Stimulated activated naive CD8-positive, alpha-beta T cell treated with anti-CD3 and anti-CD28 coated beads, Interleukin-15, amount 100 ng/mL, for 72 hours (primary cell): ENCODE measurements at regions not wholly inside any gene's neighbourhood (a gene's known extent, or its start where the extent isn't known, plus 50 kb on each side); places are given as distances from the start of the nearest gene placed in this dataset.

Experiments used
- ATAC-seq: fragments of 150-1000 bp; cut with Tn5 transposase; 2 replicates; pipeline ENCODE4 v1.10.0; 2021; ENCODE audit warnings: mild to moderate bottlenecking, moderate library complexity
- DNase-seq, 2 donors: peaks; one replicate each; pipeline ENCODE4 v3.0.0; 2021 to 2022
- H3K27ac Mint-ChIP-seq, 2 donors: one replicate each; pipeline ENCODE4 v1.8.0; 2022; ENCODE audit warnings: mild to moderate bottlenecking in 2 of 2, mixed read lengths in 2 of 2, moderate library complexity in 2 of 2
- H3K27me3 Mint-ChIP-seq: one replicate; pipeline ENCODE4 v1.8.0; 2022; ENCODE audit warnings: mixed read lengths
- H3K4me1 Mint-ChIP-seq: one replicate; pipeline ENCODE4 v1.8.0; 2022; ENCODE audit warnings: mild to moderate bottlenecking, mixed read lengths
- H3K4me3 Mint-ChIP-seq, 2 donors: one replicate each; pipeline ENCODE4 v1.8.0; 2022; ENCODE audit warnings: mild to moderate bottlenecking in 2 of 2, mixed read lengths in 2 of 2, moderate library complexity in 1 of 2
- H3K9me3 Mint-ChIP-seq, 2 donors: one replicate each; pipeline ENCODE4 v1.8.0; 2022; ENCODE audit warnings: mixed read lengths in 2 of 2

DNA sequence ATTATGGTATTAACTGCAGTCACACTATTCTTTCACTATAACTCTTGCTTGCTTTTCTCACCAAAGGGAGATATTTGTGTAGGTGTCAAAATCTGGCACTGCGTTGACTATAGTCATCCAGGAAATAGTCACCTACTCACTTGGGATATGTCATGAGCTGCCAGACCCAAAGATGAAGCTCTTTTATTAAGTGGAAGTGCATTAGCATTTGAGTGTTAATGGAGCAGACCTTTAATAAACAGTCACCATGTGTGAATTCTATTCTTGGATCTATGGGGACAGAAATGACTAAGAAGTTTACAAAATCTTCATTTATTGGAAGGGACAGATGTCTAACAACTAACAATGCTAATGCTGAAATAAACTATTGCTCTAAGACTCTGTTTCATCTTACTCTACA lies 130.1 kb upstream of the NEDD9 start:
- Mint-ChIP-seq H3K27ac (peak overlapping the region in 1 of 2 donors; percentile 37), H3K27me3 (no peaks in the 10 kb centered on the region), H3K9me3 (peaks cover 15 to 31% of the 10 kb centered on the region in 2 donors), H3K4me3 (peak overlapping the region in 1 of 2 donors; percentile 28), H3K4me1 (peaks cover 95% of the 10 kb centered on the region)
- no peak for ATAC-seq
- DNase-seq = no peak

DNA sequence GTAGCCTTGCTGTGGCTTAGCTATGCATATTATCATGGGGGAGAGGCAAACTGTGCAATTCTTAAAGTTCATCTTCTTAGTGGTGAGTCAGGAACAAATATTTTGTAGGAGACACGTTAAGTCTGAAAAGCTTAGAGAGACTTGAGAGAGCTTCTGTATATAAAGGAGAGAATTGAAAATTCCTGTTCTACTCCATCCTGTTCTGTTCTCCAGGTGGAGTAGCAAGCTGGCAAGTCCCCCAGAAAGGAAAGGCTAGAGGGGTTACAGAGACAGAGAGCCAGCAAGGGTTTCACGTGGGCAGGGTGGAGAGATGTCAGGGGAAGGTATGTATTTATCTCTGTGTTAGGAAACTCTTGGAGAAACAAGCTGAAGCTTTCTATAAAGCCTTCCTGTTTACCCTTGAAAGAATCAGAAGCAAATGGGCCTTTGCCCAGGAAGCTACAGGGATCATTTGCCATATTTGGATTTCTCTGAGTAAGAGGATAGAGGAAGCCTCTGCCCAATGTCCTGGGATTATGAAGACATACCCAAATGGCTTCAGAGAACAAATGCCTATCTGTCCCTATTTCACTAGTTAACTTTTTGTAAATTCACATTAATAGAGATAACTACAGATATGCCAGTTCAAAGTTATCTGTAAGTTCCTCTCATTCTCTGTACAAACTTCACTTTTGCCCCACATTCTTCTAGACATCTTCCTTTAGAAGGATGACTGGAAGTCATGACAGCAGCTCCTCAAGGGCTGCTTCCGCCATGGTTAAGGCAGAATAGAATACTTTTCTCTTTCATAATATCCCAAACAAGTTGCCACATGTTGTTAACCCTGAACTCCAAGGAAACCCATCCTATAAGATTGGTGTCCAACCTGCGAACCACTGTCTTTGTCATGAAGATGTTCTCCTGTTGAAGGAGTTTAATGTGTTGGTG lies 126.7 kb upstream of the NEDD9 start:
- DNase-seq (no peak), ATAC-seq (no peak)
- peaks cover 94% of the 10 kb centered on the region for H3K4me1 Mint-ChIP-seq
- H3K27me3 Mint-ChIP-seq = no peaks in the 10 kb centered on the region
- peaks cover 15 to 31% of the 10 kb centered on the region in 2 donors for H3K9me3 Mint-ChIP-seq
- H3K4me3 Mint-ChIP-seq = no peak overlapping the region
- no peak overlapping the region for H3K27ac Mint-ChIP-seq

DNA sequence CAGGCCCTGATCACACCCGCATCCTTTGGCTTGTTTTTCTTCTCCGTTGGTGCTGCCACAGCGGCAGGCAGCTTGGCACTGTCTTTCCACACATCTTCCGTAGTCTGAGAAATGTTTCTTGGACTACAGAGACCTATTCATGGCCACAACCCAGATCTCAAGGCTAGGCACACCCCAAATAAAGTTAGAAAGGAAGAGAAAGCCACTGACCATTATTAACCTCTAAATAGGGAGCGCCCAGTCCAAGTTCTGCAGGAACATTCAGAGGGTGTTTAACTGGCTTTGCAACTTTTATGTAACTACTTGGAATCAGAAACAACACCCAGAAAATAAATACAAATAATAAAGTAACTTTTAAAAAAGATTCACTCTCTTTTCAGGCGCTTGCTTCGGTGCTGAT lies 124.8 kb upstream of the NEDD9 start:
- DNase-seq (no peak), ATAC-seq (no peak)
- peak overlapping the region in 1 of 2 donors; percentile 16 for H3K4me3 Mint-ChIP-seq
- H3K27me3 Mint-ChIP-seq = no peaks in the 10 kb centered on the region
- peaks cover 94% of the 10 kb centered on the region for H3K4me1 Mint-ChIP-seq
- peaks cover 16 to 31% of the 10 kb centered on the region in 2 donors for H3K9me3 Mint-ChIP-seq
- H3K27ac Mint-ChIP-seq = peak overlapping the region in 1 of 2 donors; percentile 13

DNA sequence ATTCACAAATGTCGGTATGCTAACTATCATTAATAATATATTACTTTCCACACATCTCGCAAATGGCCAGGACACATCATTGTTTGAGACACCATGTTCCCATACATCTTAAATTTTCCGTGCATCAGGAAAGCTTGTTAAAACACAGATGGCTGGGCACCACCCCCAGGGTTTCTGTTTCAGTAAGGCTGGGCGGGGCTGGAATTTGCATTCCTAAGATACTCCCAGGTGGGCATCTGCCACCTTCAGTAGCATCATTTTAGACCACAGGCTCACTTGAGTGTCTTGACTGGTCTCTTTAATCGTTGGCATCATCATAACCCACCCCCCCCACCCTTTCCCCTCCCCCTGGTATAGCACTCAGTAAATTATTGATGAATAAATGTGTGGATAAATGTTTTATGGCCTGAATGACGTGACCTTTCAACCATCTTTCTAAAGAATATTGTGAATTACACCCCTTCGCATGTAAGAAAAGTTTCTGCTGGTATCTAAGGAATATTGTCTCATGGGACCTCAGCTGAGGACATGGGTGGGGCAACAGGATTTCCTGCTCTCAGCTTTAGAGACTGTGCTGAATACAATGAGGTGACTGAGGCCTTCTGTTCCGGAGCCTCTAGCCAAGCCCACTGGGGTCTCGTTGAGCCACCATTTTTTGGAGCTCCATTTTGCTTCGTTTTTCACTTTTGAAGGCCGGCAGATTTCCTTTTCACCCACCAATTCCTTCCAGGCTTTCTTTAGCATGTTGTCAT lies 124.1 kb upstream of the NEDD9 start:
- ATAC-seq = no peak
- DNase-seq = no peak
- Mint-ChIP-seq H3K4me1 (peaks cover 94% of the 10 kb centered on the region), H3K9me3 (peaks cover 14 to 29% of the 10 kb centered on the region in 2 donors), H3K27ac (no peak overlapping the region), H3K27me3 (no peaks in the 10 kb centered on the region), H3K4me3 (no peak overlapping the region)

DNA sequence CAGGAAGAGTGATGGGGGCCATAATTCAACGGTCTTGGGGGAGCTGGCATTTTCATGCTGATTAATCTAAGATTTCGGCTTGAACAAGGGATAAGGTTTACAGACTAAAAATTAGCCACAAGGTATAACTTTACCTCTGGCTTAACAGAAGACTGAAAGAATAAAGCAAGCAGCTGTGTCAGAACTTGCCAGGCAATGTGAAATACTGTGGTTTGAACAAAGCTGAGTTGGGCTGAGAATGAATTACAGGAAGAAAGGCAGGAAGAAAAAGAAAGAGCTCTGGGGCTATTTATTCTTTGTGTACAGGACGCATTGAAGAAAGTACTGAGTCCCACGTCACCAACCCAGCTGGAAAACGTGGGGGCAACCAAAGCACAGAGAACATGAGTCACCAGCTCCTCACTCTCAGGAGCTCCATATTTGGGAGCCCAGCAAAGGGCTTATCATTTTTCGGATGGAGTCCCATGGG lies 121.5 kb upstream of the NEDD9 start:
- H3K9me3 Mint-ChIP-seq = peaks cover 9 to 17% of the 10 kb centered on the region in 2 donors
- ATAC-seq (peak; percentile 93), DNase-seq (peak; percentile 61 to 82)
- H3K27me3 Mint-ChIP-seq = no peaks in the 10 kb centered on the region
- peaks cover 85% of the 10 kb centered on the region for H3K4me1 Mint-ChIP-seq
- peak overlapping the region; percentile 90 to 98 for H3K27ac Mint-ChIP-seq
- peak overlapping the region; percentile 38 to 80 for H3K4me3 Mint-ChIP-seq

DNA sequence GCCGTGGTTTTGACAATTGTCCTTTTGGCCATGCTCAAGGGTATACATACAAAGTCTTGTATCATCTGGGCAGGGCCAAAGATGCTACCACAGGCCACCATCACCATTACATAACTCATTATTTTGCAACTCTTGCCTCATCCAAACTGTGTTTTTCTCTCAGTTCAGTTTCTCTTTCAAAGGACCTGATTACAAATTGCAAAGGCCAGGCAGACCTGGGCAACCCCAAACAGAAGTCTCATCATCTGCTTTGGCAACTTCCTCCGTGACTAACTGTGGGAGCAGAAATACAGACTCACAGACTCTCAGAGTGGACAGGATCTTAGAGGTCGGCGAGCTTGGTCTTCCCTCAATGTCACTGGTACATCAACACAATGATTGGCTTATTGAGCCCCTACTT lies 117.8 kb upstream of the NEDD9 start:
- Mint-ChIP-seq H3K27ac (peak overlapping the region; percentile 62 to 82), H3K9me3 (peaks cover 10 to 18% of the 10 kb centered on the region in 2 donors), H3K27me3 (no peaks in the 10 kb centered on the region), H3K4me3 (peak overlapping the region; percentile 11 to 30), H3K4me1 (peaks cover 86% of the 10 kb centered on the region)
- peak; percentile 54 for ATAC-seq
- DNase-seq = peak in 1 of 2 donors; percentile 50

DNA sequence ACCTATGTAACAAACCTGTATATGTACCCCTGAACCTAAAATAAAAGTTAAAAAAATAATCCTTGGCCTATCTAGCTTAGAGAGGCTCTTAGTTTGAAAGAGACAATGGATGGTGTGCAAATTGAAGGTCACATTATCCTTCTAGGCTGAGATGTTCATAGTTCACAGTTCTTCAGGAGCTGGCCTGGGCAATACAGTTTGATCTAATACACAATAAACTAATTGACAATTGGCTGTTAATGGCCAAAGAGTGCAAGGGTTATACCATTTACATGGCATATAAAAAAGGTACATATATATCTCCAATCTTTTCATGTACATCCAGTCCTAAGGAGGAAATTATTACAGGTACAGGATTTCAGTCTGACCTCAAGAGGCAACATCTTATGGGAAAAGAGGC lies 117.4 kb upstream of the NEDD9 start:
- Mint-ChIP-seq H3K9me3 (peaks cover 10 to 18% of the 10 kb centered on the region in 2 donors), H3K4me3 (no peak overlapping the region), H3K4me1 (peaks cover 86% of the 10 kb centered on the region), H3K27ac (peak overlapping the region; percentile 62 to 82), H3K27me3 (no peaks in the 10 kb centered on the region)
- DNase-seq (no peak), ATAC-seq (no peak)

DNA sequence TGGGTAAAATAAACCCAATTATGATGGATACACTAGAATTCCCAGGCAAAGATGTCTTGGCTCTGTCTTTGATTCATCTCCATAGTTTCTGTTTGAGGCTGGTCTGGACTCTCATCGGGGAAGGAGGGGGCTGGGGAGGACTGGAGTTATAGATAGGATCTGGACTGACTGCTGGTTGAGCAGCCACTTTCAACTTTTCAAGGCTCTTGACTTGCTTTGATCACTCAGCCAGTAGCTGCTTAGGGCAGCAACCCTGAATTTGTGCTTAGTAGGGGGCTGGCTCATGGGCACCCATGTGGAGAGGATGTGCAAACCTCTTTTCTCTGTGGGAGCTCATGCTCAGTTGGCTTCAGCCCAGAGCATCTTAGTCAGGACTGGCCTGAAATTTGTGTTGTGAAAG lies 114.0 kb upstream of the NEDD9 start:
- no peak for DNase-seq
- peaks cover 10 to 14% of the 10 kb centered on the region in 2 donors for H3K9me3 Mint-ChIP-seq
- H3K4me3 Mint-ChIP-seq = no peak overlapping the region
- no peaks in the 10 kb centered on the region for H3K27me3 Mint-ChIP-seq
- no peak for ATAC-seq
- H3K27ac Mint-ChIP-seq = no peak overlapping the region
- peaks cover 86% of the 10 kb centered on the region for H3K4me1 Mint-ChIP-seq

DNA sequence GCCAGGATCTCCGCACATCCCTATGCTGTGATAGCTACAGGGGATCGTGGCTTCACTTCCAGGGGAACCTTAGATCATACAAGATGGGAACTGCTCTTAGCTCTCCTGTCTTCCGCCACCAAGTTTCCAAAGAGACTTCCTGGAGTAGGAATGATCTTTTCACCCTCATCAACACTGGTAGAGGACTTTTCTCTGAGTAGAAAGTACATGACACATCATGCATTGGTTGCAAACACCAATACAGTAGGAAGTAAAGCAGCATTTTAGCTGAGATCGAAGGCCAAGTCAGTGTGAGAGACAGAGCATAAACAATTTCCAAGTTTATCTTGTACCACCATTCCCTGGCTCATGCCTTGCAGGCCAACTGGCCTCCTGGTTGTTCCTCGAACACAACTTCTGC lies 113.1 kb upstream of the NEDD9 start:
- ATAC-seq = no peak
- H3K27me3 Mint-ChIP-seq = no peaks in the 10 kb centered on the region
- H3K4me3 Mint-ChIP-seq = no peak overlapping the region
- DNase-seq = no peak
- peaks cover 87% of the 10 kb centered on the region for H3K4me1 Mint-ChIP-seq
- H3K27ac Mint-ChIP-seq = no peak overlapping the region
- peaks cover 9 to 10% of the 10 kb centered on the region in 2 donors for H3K9me3 Mint-ChIP-seq

DNA sequence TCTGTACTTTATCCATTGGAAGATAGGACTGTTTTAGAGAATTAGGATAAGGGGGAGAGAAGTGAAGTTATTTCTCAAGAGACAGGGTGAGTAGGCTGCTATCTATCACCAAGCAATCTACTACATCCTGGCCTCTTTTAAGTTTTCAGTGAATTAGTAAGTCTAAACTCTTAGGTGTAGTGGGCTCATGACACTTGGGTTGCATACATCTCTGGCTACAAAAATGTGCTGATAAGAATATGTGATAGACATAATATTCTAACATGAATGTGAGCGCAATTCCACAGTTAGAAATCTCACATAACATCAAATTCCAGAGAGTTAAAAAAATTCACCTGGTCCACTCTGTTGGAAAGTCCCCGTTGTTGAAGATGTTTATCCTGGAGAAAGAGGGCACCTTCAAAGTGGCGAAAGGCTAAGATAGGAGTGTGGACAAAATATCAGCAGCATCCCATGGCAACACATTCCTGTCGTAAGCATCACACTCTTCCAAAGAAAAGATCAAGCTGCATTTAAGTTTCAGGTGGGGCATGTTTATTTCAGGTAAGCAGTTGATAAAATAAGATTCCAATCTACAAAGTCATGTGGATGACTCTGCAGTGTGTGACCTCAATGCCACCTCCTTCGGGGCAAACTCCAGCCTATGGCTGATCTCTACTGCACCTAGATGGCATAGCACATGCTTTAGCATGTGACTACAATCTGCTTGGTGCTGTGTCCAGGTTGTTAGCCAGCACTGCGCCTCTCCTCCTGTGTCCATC lies 111.7 kb upstream of the NEDD9 start:
- Mint-ChIP-seq H3K9me3 (peaks cover 14 to 18% of the 10 kb centered on the region in 2 donors), H3K27ac (no peak overlapping the region), H3K4me1 (peaks cover 88% of the 10 kb centered on the region), H3K4me3 (peak overlapping the region in 1 of 2 donors; percentile 0), H3K27me3 (no peaks in the 10 kb centered on the region)
- DNase-seq (no peak), ATAC-seq (no peak)

DNA sequence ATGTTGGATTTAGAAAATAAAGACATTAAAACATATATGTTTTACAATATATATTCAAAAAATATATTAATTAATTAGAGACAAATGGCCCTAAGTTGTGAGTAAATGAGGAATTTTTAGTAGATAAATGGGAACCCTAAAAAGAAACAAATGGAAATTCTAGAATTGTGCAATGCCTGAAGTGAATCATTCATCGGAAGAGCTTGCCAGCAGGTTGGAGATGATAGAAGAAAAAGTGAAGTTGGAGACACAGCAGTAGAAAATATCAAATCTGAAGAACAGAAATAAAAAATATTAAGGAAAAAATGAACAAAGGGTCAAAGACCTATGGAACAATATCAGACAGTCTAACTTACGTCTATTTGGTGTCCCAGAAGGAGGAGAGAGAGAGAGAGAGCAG lies 109.4 kb upstream of the NEDD9 start:
- Mint-ChIP-seq H3K9me3 (peaks cover 5 to 18% of the 10 kb centered on the region in 2 donors), H3K4me1 (peaks cover 71% of the 10 kb centered on the region), H3K27ac (peak overlapping the region in 1 of 2 donors; percentile 91), H3K27me3 (no peaks in the 10 kb centered on the region), H3K4me3 (peak overlapping the region in 1 of 2 donors; percentile 10)
- ATAC-seq (no peak), DNase-seq (no peak)

DNA sequence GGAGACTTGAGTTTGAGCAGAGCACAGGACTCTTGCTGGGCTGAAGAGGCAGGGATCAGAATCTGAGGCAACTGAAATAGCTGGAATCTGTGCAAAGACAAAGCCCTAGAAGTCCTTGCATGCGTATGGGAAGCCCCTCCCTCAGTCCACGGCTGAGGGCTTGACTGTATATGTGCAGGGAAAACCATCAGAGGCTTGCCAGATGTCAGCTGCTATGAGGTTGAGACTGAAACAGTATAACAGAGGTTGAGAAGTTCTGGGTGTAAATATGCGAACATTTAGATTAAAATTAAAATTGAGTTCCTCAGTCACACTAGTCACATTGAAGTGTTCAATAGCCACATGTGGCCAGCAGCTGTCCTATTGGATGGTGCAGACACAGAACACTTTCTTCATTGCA lies 108.8 kb upstream of the NEDD9 start:
- DNase-seq = no peak
- no peaks in the 10 kb centered on the region for H3K27me3 Mint-ChIP-seq
- peaks cover 66% of the 10 kb centered on the region for H3K4me1 Mint-ChIP-seq
- H3K9me3 Mint-ChIP-seq = peaks cover 5 to 18% of the 10 kb centered on the region in 2 donors
- H3K4me3 Mint-ChIP-seq = peak overlapping the region in 1 of 2 donors; percentile 25
- H3K27ac Mint-ChIP-seq = no peak overlapping the region
- no peak for ATAC-seq

DNA sequence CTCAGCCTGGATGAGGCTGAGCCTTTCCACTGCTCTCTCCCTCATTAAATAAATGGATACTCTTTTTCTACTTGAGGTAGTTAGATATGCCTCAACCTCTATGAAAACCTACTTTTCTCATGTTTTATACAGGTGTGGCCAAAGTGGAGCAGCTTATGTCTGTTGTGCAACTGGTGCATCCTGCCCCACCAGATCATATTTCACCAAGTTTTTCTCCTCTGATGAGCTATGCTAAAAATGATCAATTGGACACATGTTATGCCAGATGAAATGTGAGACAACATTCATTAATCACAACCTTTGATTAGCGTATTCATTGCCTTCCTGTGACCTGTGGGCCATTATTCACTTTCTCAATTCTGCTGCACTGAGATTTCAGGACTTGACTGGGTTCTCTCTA lies 106.9 kb upstream of the NEDD9 start:
- no peak for DNase-seq
- no peak for ATAC-seq
- Mint-ChIP-seq H3K9me3 (peaks cover 5 to 18% of the 10 kb centered on the region in 2 donors), H3K4me3 (no peak overlapping the region), H3K27ac (no peak overlapping the region), H3K27me3 (no peaks in the 10 kb centered on the region), H3K4me1 (peaks cover 58% of the 10 kb centered on the region)

DNA sequence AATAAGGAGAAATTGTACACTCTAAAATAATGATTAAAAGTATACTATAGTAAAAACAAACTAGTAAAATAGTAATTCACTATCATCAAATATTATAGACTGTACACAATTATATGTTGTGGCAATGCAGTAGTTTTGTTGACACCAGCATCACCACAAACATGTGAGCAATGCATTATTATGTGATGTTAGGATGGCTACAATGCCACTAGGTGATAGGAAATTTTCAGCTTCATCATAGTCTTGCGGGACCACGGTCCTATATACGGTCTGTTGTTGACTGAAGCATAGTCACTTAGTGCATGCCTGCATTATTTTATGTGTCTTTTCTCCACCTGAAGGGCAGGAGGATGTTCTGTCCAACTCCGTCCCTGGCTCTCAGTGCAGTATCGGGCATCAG lies 104.8 kb upstream of the NEDD9 start:
- H3K9me3 Mint-ChIP-seq = peaks cover 5 to 18% of the 10 kb centered on the region in 2 donors
- no peak overlapping the region for H3K4me3 Mint-ChIP-seq
- H3K4me1 Mint-ChIP-seq = peaks cover 57% of the 10 kb centered on the region
- H3K27ac Mint-ChIP-seq = no peak overlapping the region
- ATAC-seq (no peak), DNase-seq (no peak)
- no peaks in the 10 kb centered on the region for H3K27me3 Mint-ChIP-seq

DNA sequence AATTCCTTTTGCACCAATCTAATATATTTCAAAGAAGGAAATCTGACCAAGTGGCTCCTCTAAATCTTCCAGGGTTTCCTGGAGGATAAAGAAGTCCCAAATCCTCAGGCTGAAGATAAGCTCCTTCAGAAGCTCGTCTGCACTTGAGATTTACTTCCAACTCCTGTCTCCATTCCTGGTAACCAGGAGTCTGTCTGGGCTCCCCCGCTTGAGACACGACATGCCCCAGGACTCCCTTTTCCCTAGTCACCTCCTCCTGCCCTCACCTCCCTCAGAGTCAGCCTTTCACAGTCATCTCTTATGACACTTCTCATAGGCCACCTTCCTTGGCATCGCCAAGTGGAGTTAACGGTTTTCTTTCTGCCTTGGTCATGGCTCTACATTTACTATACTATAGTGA lies 103.4 kb upstream of the NEDD9 start:
- Mint-ChIP-seq H3K9me3 (peaks cover 5 to 13% of the 10 kb centered on the region in 2 donors), H3K27ac (no peak overlapping the region), H3K4me3 (no peak overlapping the region), H3K27me3 (no peaks in the 10 kb centered on the region), H3K4me1 (peaks cover 57% of the 10 kb centered on the region)
- DNase-seq (no peak), ATAC-seq (no peak)
